A549 (cell line): ENCODE measurements at regions not wholly inside any gene's neighbourhood (a gene's known extent, or its start where the extent isn't known, plus 50 kb on each side); places are given as distances from the start of the nearest gene placed in this dataset.

Experiments used
- ATAC-seq, 2 experiments: fragments of 200-7000 bp in 1 of 2; fragments of >200 bp in 1 of 2; cut with Nextera tagmentation in 1 of 2; cut with Tn5 transposase in 1 of 2; 3 replicates each; pipeline versions ENCODE4 v1.8.0 to v1.9.1; 2018 to 2020; ENCODE audit warnings: mild to moderate bottlenecking in 1 of 2, moderate library complexity in 1 of 2
- CTCF ChIA-PET: fragments of 300-600 bp; sonication (Branson Sonifier 250); formaldehyde crosslinking; extraction: SDS; loops from one replicate; lab custom pipeline; 2021; ENCODE audit warnings: antibody characterized with exemption, inconsistent platforms; lab: Yijun Ruan, JAX
- POLR2A ChIA-PET: fragments of 350-600 bp; formaldehyde crosslinking; extraction: SDS; loops from one replicate; lab custom pipeline; 2021; ENCODE audit warnings: antibody characterized with exemption, inconsistent platforms; lab: Yijun Ruan, JAX
- DNase-seq, 2 experiments: peaks; one replicate each; pipeline versions ENCODE4 v3.0.0 to v3.0.0-alpha.2; 2011 to 2016; ENCODE audit warnings: low read depth in 1 of 2, low spot score in 1 of 2
- FAIRE-seq: peaks from 2 replicates; lab custom pipeline; 2011; peaks lifted over from hg19 to GRCh38; lab: Jason Lieb, UNC
- H3K27ac ChIP-seq, 2 experiments: fragments of >200 bp; sonication (Bioruptor Twin); formaldehyde crosslinking; 3 replicates each; pipeline ENCODE4 v1.5.1; 2016 to 2017
- H3K4me1 ChIP-seq: fragments of >200 bp; sonication (Bioruptor Twin); formaldehyde crosslinking; 3 replicates; pipeline ENCODE4 v1.6.1; 2016
- H3K4me2 ChIP-seq: fragments of >200 bp; sonication (Bioruptor Twin); formaldehyde crosslinking; 3 replicates; pipeline ENCODE4 v1.6.1; 2016
- H3K4me3 ChIP-seq: fragments of >200 bp; sonication (Bioruptor Twin); formaldehyde crosslinking; 3 replicates; pipeline ENCODE4 v1.5.1; 2016
- H3K9me3 ChIP-seq: fragments of >200 bp; sonication (Bioruptor Twin); formaldehyde crosslinking; 3 replicates; pipeline ENCODE4 v1.6.1; 2016
- BHLHE40 ChIP-seq: IDR thresholded peaks from 2 replicates; pipeline ENCODE4 v1.6.1; 2012; ENCODE audit warnings: low read depth, low read length, inconsistent platforms
- CBX8 ChIP-seq: fragments of 200-600 bp; sonication (generic); IDR thresholded peaks from 2 replicates; pipeline ENCODE4 v1.6.1; 2016
- CHD2 ChIP-seq: fragments of 150-350 bp; IDR thresholded peaks from 2 replicates; pipeline ENCODE4 v1.6.1; 2014; ENCODE audit warnings: low read length; ENCODE audit not compliant: partially characterized antibody
- CHD4 ChIP-seq: fragments of 200-600 bp; sonication (generic); IDR thresholded peaks from 2 replicates; pipeline ENCODE4 v1.6.1; 2016; ENCODE audit warnings: antibody characterized with exemption, mild to moderate bottlenecking, borderline replicate concordance
- EHMT2 ChIP-seq: fragments of 200-600 bp; sonication (generic); IDR thresholded peaks from 2 replicates; pipeline ENCODE4 v1.6.1; 2016; ENCODE audit warnings: antibody characterized with exemption, low read depth, mild to moderate bottlenecking, moderate library complexity
- HDAC2 ChIP-seq: fragments of 200-600 bp; sonication (generic); IDR thresholded peaks from 2 replicates; pipeline ENCODE4 v1.6.1; 2016
- HES2 ChIP-seq: fragments of >200 bp; sonication (Bioruptor Twin); formaldehyde crosslinking; IDR thresholded peaks from 2 replicates; pipeline ENCODE4 v1.6.1; 2016
- HOXA7 ChIP-seq: fragments of 250-450 bp; sonication (Bioruptor Pico); IDR thresholded peaks from 2 replicates; pipeline ENCODE4 v1.5.0; 2020; ENCODE audit warnings: mild to moderate bottlenecking, moderate library complexity
- HOXB13 ChIP-seq: fragments of 250-450 bp; sonication (Bioruptor Pico); IDR thresholded peaks from 2 replicates; pipeline ENCODE4 v1.5.0; 2020; ENCODE audit warnings: low read depth, mild to moderate bottlenecking, moderate library complexity
- KDM1A ChIP-seq: fragments of 200-600 bp; sonication (generic); IDR thresholded peaks from 2 replicates; pipeline ENCODE4 v1.6.1; 2016; ENCODE audit warnings: low read depth, mild to moderate bottlenecking
- MAX ChIP-seq: IDR thresholded peaks from 2 replicates; pipeline ENCODE4 v1.6.1; 2012
- MAZ ChIP-seq: fragments of 150-350 bp; IDR thresholded peaks from 2 replicates; pipeline ENCODE4 v1.6.1; 2014; ENCODE audit warnings: antibody characterized with exemption, low read depth, low read length, borderline replicate concordance
- MYC ChIP-seq: IDR thresholded peaks from 2 replicates; pipeline ENCODE4 v1.6.1; 2012; ENCODE audit warnings: mild to moderate bottlenecking, inconsistent platforms, low read length, improper control_type of control experiment, borderline replicate concordance
- NFE2L2 ChIP-seq: fragments of 150-350 bp; conservative IDR thresholded peaks from 2 replicates; pipeline ENCODE4 v1.6.1; 2014; ENCODE audit warnings: low read length
- NR3C1 ChIP-seq: fragments of >200 bp; sonication (Bioruptor Twin); formaldehyde crosslinking; IDR thresholded peaks from 3 replicates; pipeline ENCODE4 v1.6.1; 2017
- RARB ChIP-seq: fragments of 250-450 bp; sonication (Bioruptor Pico); IDR thresholded peaks from 2 replicates; pipeline ENCODE4 v1.8.0; 2021; ENCODE audit warnings: mild to moderate bottlenecking, moderate library complexity
- RNF2 ChIP-seq: fragments of 200-600 bp; sonication (generic); IDR thresholded peaks from 2 replicates; pipeline ENCODE4 v1.6.1; 2016; ENCODE audit warnings: low read depth, mild to moderate bottlenecking, antibody characterized with exemption, moderate library complexity, borderline replicate concordance
- TFCP2L1 ChIP-seq: fragments of 250-450 bp; sonication (Bioruptor Pico); IDR thresholded peaks from 2 replicates; pipeline ENCODE4 v1.5.0; 2021; ENCODE audit warnings: mild to moderate bottlenecking
- TP53 ChIP-seq: fragments of 250-450 bp; sonication (Bioruptor Pico); IDR thresholded peaks from 2 replicates; pipeline ENCODE4 v1.5.0; 2021; ENCODE audit warnings: mild to moderate bottlenecking, moderate library complexity
- ZC3H11A ChIP-seq: fragments of 450-650 bp; IDR thresholded peaks from 2 replicates; pipeline ENCODE4 v1.6.1; 2014; ENCODE audit warnings: antibody characterized with exemption, mild to moderate bottlenecking
- ZFP36 ChIP-seq: fragments of 450-650 bp; IDR thresholded peaks from 2 replicates; pipeline ENCODE4 v1.6.1; 2014; ENCODE audit warnings: borderline replicate concordance; ENCODE audit not compliant: partially characterized antibody
- WGBS: methylation state at CpG from one replicate; pipeline ENCODE4 v1.1.6; 2017; ENCODE audit errors: missing lambda C conversion rate; 5-methylcytosine and 5-hydroxymethylcytosine counted together
- TF ChIP-seq, protein P1 (sequence below): fragments of 250-450 bp; sonication (Bioruptor Pico); IDR thresholded peaks from 2 replicates; pipeline ENCODE4 v1.5.0; 2021; ENCODE audit warnings: mild to moderate bottlenecking, moderate library complexity, borderline replicate concordance
- TF ChIP-seq, protein P2 (sequence below): IDR thresholded peaks from 2 replicates; pipeline ENCODE4 v1.6.1; 2012
- TF ChIP-seq, protein P3 (sequence below): fragments of 150-350 bp; IDR thresholded peaks from 2 replicates; pipeline ENCODE4 v1.6.1; 2014; ENCODE audit warnings: low read depth, mild to moderate bottlenecking, low read length

DNA sequence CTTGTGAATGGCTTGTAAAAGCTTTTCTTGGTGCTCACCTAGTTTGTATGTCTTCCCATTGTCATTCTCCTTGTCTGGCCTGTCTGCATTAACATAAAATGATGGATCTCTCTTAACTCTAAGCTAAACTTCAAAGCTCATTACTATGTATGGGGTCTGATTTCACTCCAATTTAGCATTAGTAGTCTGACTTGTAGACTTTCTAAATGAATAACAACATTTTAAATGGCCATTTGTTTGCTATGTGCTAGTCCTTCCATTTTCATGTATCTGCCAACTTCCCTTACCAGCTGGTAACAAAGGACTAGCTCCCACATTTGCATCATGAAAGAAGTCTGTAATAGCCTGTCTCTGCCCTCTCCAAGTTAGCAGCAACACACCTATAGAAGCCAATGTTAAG lies 324.2 kb upstream of the RGPD4 start:
- H3K4me1 ChIP-seq = no peaks in the 10 kb centered on the region
- TF ChIP-seq HOXB13 = no peak
- TF ChIP-seq ZC3H11A = no peak
- TF ChIP-seq MAX = no peak
- TF ChIP-seq TP53 (CRISPR knock-in tag) = no peak
- no peak for TF ChIP-seq NR3C1
- no peaks in the 10 kb centered on the region for H3K9me3 ChIP-seq
- DNase-seq (no peak), ATAC-seq (no peak), FAIRE-seq (no peak)
- no peak overlapping the region for H3K4me2 ChIP-seq
- ChIA-PET POLR2A (no interaction called here), CTCF (interaction anchor here (0.7 kb wide), 1 partner anchor 11 kb away, joined by 3 read pairs; no protein-coding TSS in a partner anchor)
- no peak overlapping the region for H3K4me3 ChIP-seq
- H3K27ac ChIP-seq = no peak overlapping the region

GRCh38 chr2:107511970-107512789 lies 314.5 kb upstream of the RGPD4 start:
- H3K27ac ChIP-seq = no peak overlapping the region
- 46% methylated on average over 6 of the region's 6 CpGs for WGBS
- H3K4me1 ChIP-seq = no peaks in the 10 kb centered on the region
- H3K4me2 ChIP-seq = no peak overlapping the region
- ATAC-seq (no peak), DNase-seq (no peak), FAIRE-seq (no peak)
- CTCF ChIA-PET = no interaction called here
- H3K9me3 ChIP-seq = no peaks in the 10 kb centered on the region
- H3K4me3 ChIP-seq = no peak overlapping the region
- TF ChIP-seq NFE2L2 (no peak), CHD2 (no peak), BHLHE40 (no peak), MAZ (no peak), HDAC2 (no peak), RNF2 (no peak), CHD4 (no peak), KDM1A (no peak), RARB (CRISPR knock-in tag) (no peak)
- TF ChIP-seq, protein P1, sequence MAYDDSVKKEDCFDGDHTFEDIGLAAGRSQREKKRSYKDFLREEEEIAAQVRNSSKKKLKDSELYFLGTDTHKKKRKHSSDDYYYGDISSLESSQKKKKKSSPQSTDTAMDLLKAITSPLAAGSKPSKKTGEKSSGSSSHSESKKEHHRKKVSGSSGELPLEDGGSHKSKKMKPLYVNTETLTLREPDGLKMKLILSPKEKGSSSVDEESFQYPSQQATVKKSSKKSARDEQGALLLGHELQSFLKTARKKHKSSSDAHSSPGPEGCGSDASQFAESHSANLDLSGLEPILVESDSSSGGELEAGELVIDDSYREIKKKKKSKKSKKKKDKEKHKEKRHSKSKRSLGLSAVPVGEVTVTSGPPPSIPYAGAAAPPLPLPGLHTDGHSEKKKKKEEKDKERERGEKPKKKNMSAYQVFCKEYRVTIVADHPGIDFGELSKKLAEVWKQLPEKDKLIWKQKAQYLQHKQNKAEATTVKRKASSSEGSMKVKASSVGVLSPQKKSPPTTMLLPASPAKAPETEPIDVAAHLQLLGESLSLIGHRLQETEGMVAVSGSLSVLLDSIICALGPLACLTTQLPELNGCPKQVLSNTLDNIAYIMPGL (CRISPR knock-in tag) = no peak
- TF ChIP-seq, protein P2, sequence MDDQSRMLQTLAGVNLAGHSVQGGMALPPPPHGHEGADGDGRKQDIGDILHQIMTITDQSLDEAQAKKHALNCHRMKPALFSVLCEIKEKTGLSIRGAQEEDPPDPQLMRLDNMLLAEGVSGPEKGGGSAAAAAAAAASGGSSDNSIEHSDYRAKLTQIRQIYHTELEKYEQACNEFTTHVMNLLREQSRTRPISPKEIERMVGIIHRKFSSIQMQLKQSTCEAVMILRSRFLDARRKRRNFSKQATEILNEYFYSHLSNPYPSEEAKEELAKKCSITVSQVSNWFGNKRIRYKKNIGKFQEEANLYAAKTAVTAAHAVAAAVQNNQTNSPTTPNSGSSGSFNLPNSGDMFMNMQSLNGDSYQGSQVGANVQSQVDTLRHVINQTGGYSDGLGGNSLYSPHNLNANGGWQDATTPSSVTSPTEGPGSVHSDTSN = no peak
- POLR2A ChIA-PET = no interaction called here

DNA sequence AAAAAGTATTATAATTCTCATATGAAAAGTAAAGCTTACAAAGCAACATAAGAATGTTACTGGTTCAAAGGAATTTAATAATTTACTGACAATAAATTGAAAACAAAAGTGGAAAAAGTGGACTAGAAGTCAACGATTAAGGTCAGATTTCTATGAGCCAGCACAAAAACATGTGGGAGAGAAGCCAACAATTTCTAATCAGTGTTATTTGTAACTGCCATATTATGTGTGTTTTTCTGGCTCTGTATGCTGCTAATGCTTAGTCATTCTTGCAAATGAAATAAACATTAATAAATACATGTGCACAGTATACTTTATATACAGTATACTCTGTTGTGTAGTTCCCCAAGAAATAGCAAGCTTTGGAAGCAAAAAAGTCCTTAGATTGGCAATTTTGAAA lies 301.3 kb upstream of the RGPD4 start:
- no peak for ATAC-seq
- POLR2A ChIA-PET = no interaction called here
- no peak for TF ChIP-seq EHMT2
- TF ChIP-seq MAZ = no peak
- TF ChIP-seq, protein P3, sequence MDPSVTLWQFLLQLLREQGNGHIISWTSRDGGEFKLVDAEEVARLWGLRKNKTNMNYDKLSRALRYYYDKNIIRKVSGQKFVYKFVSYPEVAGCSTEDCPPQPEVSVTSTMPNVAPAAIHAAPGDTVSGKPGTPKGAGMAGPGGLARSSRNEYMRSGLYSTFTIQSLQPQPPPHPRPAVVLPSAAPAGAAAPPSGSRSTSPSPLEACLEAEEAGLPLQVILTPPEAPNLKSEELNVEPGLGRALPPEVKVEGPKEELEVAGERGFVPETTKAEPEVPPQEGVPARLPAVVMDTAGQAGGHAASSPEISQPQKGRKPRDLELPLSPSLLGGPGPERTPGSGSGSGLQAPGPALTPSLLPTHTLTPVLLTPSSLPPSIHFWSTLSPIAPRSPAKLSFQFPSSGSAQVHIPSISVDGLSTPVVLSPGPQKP = no peak
- no peak for TF ChIP-seq TFCP2L1 (CRISPR knock-in tag)
- no peak for TF ChIP-seq CBX8
- no peak for TF ChIP-seq NR3C1
- no peak for TF ChIP-seq ZFP36
- no peak for TF ChIP-seq MAX
- TF ChIP-seq NFE2L2 = no peak
- TF ChIP-seq HOXA7 (CRISPR knock-in tag) = no peak
- TF ChIP-seq HES2 = no peak
- TF ChIP-seq MYC = no peak
- TF ChIP-seq RARB (CRISPR knock-in tag) = no peak
- H3K4me1 ChIP-seq = no peaks in the 10 kb centered on the region
- no peak for DNase-seq
- CTCF ChIA-PET = no interaction called here
- 10% methylated on average over 1 of the region's 1 CpG for WGBS
- H3K9me3 ChIP-seq = peaks cover 5% of the 10 kb centered on the region; the same call in 2 of the 3 replicates
- H3K4me3 ChIP-seq = no peak overlapping the region
- H3K4me2 ChIP-seq = no peak overlapping the region
- no peak overlapping the region for H3K27ac ChIP-seq
- no peak for FAIRE-seq
